GM23338 (cell line): ENCODE measurements at regions not wholly inside any gene's neighbourhood (a gene's known extent, or its start where the extent isn't known, plus 50 kb on each side); places are given as distances from the start of the nearest gene placed in this dataset.

Experiments used
- ATAC-seq: fragments of 200-7000 bp; cut with Tn5 transposase; 3 replicates; pipeline ENCODE4 v1.9.1; 2020
- DNase-seq: peaks from one replicate; pipeline ENCODE4 v3.0.0-alpha.2; 2015; ENCODE audit warnings: low spot score
- H2AFZ ChIP-seq: fragments of 200-600 bp; sonication (generic); 2 replicates; pipeline ENCODE4 v1.8.0; 2016; ENCODE audit warnings: antibody characterized with exemption, mild to moderate bottlenecking, moderate library complexity
- H3F3A ChIP-seq: fragments of 200-600 bp; sonication (generic); replicated peaks from 2 replicates; pipeline ENCODE4 v1.8.0; 2017; ENCODE audit warnings: antibody characterized with exemption, mixed run types, low read depth
- H3K27ac ChIP-seq: fragments of 200-600 bp; sonication (generic); 2 replicates; pipeline ENCODE4 v1.6.1; 2016; ENCODE audit warnings: low read depth
- H3K27me3 ChIP-seq: fragments of 200-600 bp; sonication (generic); 2 replicates; pipeline ENCODE4 v1.8.0; 2016; ENCODE audit warnings: mild to moderate bottlenecking, mixed run types, moderate library complexity; ENCODE audit not compliant: insufficient read depth
- H3K36me3 ChIP-seq: fragments of 200-600 bp; sonication (generic); 2 replicates; pipeline ENCODE4 v1.8.0; 2016; ENCODE audit warnings: mild to moderate bottlenecking; ENCODE audit not compliant: insufficient read depth
- H3K4me1 ChIP-seq: fragments of 200-600 bp; sonication (generic); 2 replicates; pipeline ENCODE4 v1.8.0; 2016; ENCODE audit warnings: mild to moderate bottlenecking, moderate library complexity; ENCODE audit not compliant: insufficient read depth
- H3K4me2 ChIP-seq: fragments of 200-600 bp; sonication (generic); 2 replicates; pipeline ENCODE4 v1.7.1; 2017; ENCODE audit warnings: mixed run types
- H3K4me3 ChIP-seq: fragments of 200-600 bp; sonication (generic); 2 replicates; pipeline ENCODE4 v1.6.1; 2016; ENCODE audit warnings: mixed run types
- H3K79me2 ChIP-seq: fragments of 200-600 bp; sonication (generic); replicated peaks from 2 replicates; pipeline ENCODE4 v1.8.0; 2017; ENCODE audit warnings: mild to moderate bottlenecking; ENCODE audit not compliant: insufficient read depth
- H3K9me2 ChIP-seq: fragments of 200-600 bp; sonication (generic); 2 replicates; pipeline ENCODE4 v1.8.0; 2017; ENCODE audit not compliant: insufficient read depth
- H4K20me1 ChIP-seq: fragments of 200-600 bp; sonication (generic); replicated peaks from 2 replicates; pipeline ENCODE4 v1.8.0; 2017; ENCODE audit warnings: mild to moderate bottlenecking; ENCODE audit not compliant: insufficient read depth
- H3K27ac Mint-ChIP-seq: 2 replicates; pipeline ENCODE4 v1.8.0; 2020; ENCODE audit warnings: inconsistent platforms, mild to moderate bottlenecking, moderate library complexity, mixed read lengths
- H3K27me3 Mint-ChIP-seq: 3 replicates; pipeline ENCODE4 v1.8.0; 2022; ENCODE audit warnings: low read depth, mild to moderate bottlenecking, moderate library complexity, mixed read lengths, inconsistent platforms; ENCODE audit not compliant: insufficient read depth, poor library complexity
- H3K36me3 Mint-ChIP-seq: 3 replicates; pipeline ENCODE4 v1.8.0; 2021; ENCODE audit warnings: low read depth, mild to moderate bottlenecking, inconsistent platforms, moderate library complexity, mixed read lengths
- H3K4me1 Mint-ChIP-seq: 3 replicates; pipeline ENCODE4 v1.8.0; 2020; ENCODE audit warnings: mild to moderate bottlenecking, inconsistent platforms, mixed read lengths
- H3K4me3 Mint-ChIP-seq: 3 replicates; pipeline ENCODE4 v1.8.0; 2021; ENCODE audit warnings: moderate library complexity, mild to moderate bottlenecking, inconsistent platforms, mixed read lengths
- H3K9me3 Mint-ChIP-seq: 3 replicates; pipeline ENCODE4 v1.8.0; 2020; ENCODE audit warnings: moderate library complexity, mild to moderate bottlenecking, inconsistent platforms, mixed read lengths
- CREB1 ChIP-seq: fragments of 250-450 bp; sonication (Bioruptor Pico); IDR thresholded peaks from 2 replicates; pipeline ENCODE4 v1.5.0; 2020; ENCODE audit warnings: low read depth, mild to moderate bottlenecking, moderate library complexity
- EZH2 ChIP-seq: fragments of 200-600 bp; sonication (generic); IDR thresholded peaks from one replicate; pipeline ENCODE4 v1.8.0; 2017; ENCODE audit warnings: antibody characterized with exemption, mild to moderate bottlenecking, low read depth; ENCODE audit not compliant: unreplicated experiment
- EZH2phosphoT487 ChIP-seq: fragments of 200-600 bp; sonication (generic); IDR thresholded peaks from one replicate; pipeline ENCODE4 v1.8.1; 2018; ENCODE audit warnings: antibody characterized with exemption; ENCODE audit not compliant: unreplicated experiment
- JUNB ChIP-seq: IDR thresholded peaks from one replicate; pipeline ENCODE4 v1.6.1; 2016; ENCODE audit warnings: antibody characterized with exemption; ENCODE audit not compliant: unreplicated experiment
- NANOG ChIP-seq: IDR thresholded peaks from 2 replicates; pipeline ENCODE4 v1.6.1; 2016; ENCODE audit warnings: antibody characterized with exemption, borderline replicate concordance
- POLR2AphosphoS5 ChIP-seq: IDR thresholded peaks from 2 replicates; pipeline ENCODE4 v1.6.1; 2016; ENCODE audit warnings: antibody characterized with exemption, low read depth
- STAT1 ChIP-seq: IDR thresholded peaks from one replicate; pipeline ENCODE4 v1.6.1; 2016; ENCODE audit warnings: antibody characterized with exemption; ENCODE audit not compliant: unreplicated experiment
- ZNF114 ChIP-seq: fragments of 250-450 bp; sonication (Bioruptor Pico); IDR thresholded peaks from 2 replicates; pipeline ENCODE4 v1.5.0; 2020; ENCODE audit warnings: mild to moderate bottlenecking, moderate library complexity
- ZNF331 ChIP-seq: fragments of 250-450 bp; sonication (Bioruptor Pico); IDR thresholded peaks from 2 replicates; pipeline ENCODE4 v1.5.0; 2020; ENCODE audit warnings: low read depth, mild to moderate bottlenecking, moderate library complexity
- TF ChIP-seq, protein P1 (sequence below): IDR thresholded peaks from 2 replicates; pipeline ENCODE4 v1.6.1; 2016; ENCODE audit warnings: antibody characterized with exemption
- TF ChIP-seq, protein P2 (sequence below): IDR thresholded peaks from one replicate; pipeline ENCODE4 v1.6.1; 2018; ENCODE audit warnings: antibody characterized with exemption; ENCODE audit not compliant: unreplicated experiment
- TF ChIP-seq, protein P3 (sequence below), 2 experiments: fragments of 200-600 bp in 1 of 2; sonication (generic) in 1 of 2; conservative IDR thresholded peaks; 2 replicates each; pipeline versions ENCODE4 v1.5.1 to v1.6.1; 2016 to 2017; ENCODE audit warnings: antibody characterized with exemption in 2 of 2, low read depth in 2 of 2, mild to moderate bottlenecking in 2 of 2, moderate library complexity in 1 of 2
- TF ChIP-seq, protein P4 (sequence below): fragments of 250-450 bp; sonication (Bioruptor Pico); IDR thresholded peaks from 2 replicates; pipeline ENCODE4 v1.5.0; 2020; ENCODE audit warnings: mild to moderate bottlenecking, moderate library complexity

DNA sequence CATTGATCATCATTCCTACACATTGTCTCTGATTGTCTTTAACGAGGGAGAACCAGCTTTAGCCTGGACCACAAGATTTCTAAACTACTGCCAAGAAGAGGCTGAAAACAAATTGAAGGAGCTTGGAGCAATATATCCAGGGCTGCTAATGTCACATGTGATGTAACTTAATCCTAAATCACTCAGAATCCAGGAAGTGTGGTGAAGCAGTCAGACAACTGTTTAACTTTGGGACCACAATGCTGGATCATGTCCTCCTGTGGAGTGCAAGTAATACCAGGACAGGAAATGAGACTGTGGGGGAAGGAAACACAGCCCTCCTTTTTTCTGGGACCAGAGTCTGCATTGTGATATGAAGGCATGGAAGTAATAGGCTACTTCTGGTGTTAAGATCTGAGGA, 430.2 kb downstream of the KCTD12 start:
- no peak overlapping the region for H3K27ac ChIP-seq
- H3K27ac Mint-ChIP-seq: no peak overlapping the region
- H3K9me2 ChIP-seq: no peaks in the 10 kb centered on the region
- H2AFZ ChIP-seq: peak overlapping the region; percentile 68
- no peak for DNase-seq
- H3K4me1 ChIP-seq: no peaks in the 10 kb centered on the region
- no peak for ATAC-seq
- no peaks in the 10 kb centered on the region for H3F3A ChIP-seq
- no peaks in the 10 kb centered on the region for H3K27me3 ChIP-seq
- TF ChIP-seq JUNB (no peak), CREB1 (no peak), EZH2phosphoT487 (no peak), EZH2 (no peak), ZNF114 (CRISPR knock-in tag) (no peak), NANOG (no peak), POLR2AphosphoS5 (no peak), ZNF331 (CRISPR knock-in tag) (no peak), STAT1 (no peak)
- TF ChIP-seq, protein P1, sequence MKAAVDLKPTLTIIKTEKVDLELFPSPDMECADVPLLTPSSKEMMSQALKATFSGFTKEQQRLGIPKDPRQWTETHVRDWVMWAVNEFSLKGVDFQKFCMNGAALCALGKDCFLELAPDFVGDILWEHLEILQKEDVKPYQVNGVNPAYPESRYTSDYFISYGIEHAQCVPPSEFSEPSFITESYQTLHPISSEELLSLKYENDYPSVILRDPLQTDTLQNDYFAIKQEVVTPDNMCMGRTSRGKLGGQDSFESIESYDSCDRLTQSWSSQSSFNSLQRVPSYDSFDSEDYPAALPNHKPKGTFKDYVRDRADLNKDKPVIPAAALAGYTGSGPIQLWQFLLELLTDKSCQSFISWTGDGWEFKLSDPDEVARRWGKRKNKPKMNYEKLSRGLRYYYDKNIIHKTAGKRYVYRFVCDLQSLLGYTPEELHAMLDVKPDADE: no peak
- TF ChIP-seq, protein P2, sequence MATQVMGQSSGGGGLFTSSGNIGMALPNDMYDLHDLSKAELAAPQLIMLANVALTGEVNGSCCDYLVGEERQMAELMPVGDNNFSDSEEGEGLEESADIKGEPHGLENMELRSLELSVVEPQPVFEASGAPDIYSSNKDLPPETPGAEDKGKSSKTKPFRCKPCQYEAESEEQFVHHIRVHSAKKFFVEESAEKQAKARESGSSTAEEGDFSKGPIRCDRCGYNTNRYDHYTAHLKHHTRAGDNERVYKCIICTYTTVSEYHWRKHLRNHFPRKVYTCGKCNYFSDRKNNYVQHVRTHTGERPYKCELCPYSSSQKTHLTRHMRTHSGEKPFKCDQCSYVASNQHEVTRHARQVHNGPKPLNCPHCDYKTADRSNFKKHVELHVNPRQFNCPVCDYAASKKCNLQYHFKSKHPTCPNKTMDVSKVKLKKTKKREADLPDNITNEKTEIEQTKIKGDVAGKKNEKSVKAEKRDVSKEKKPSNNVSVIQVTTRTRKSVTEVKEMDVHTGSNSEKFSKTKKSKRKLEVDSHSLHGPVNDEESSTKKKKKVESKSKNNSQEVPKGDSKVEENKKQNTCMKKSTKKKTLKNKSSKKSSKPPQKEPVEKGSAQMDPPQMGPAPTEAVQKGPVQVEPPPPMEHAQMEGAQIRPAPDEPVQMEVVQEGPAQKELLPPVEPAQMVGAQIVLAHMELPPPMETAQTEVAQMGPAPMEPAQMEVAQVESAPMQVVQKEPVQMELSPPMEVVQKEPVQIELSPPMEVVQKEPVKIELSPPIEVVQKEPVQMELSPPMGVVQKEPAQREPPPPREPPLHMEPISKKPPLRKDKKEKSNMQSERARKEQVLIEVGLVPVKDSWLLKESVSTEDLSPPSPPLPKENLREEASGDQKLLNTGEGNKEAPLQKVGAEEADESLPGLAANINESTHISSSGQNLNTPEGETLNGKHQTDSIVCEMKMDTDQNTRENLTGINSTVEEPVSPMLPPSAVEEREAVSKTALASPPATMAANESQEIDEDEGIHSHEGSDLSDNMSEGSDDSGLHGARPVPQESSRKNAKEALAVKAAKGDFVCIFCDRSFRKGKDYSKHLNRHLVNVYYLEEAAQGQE: no peak
- TF ChIP-seq, protein P3, sequence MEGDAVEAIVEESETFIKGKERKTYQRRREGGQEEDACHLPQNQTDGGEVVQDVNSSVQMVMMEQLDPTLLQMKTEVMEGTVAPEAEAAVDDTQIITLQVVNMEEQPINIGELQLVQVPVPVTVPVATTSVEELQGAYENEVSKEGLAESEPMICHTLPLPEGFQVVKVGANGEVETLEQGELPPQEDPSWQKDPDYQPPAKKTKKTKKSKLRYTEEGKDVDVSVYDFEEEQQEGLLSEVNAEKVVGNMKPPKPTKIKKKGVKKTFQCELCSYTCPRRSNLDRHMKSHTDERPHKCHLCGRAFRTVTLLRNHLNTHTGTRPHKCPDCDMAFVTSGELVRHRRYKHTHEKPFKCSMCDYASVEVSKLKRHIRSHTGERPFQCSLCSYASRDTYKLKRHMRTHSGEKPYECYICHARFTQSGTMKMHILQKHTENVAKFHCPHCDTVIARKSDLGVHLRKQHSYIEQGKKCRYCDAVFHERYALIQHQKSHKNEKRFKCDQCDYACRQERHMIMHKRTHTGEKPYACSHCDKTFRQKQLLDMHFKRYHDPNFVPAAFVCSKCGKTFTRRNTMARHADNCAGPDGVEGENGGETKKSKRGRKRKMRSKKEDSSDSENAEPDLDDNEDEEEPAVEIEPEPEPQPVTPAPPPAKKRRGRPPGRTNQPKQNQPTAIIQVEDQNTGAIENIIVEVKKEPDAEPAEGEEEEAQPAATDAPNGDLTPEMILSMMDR (conservative IDR thresholded peaks at IDR 0.05; ENCODE audit: low read depth in 2 of 2): no peak
- TF ChIP-seq, protein P4, sequence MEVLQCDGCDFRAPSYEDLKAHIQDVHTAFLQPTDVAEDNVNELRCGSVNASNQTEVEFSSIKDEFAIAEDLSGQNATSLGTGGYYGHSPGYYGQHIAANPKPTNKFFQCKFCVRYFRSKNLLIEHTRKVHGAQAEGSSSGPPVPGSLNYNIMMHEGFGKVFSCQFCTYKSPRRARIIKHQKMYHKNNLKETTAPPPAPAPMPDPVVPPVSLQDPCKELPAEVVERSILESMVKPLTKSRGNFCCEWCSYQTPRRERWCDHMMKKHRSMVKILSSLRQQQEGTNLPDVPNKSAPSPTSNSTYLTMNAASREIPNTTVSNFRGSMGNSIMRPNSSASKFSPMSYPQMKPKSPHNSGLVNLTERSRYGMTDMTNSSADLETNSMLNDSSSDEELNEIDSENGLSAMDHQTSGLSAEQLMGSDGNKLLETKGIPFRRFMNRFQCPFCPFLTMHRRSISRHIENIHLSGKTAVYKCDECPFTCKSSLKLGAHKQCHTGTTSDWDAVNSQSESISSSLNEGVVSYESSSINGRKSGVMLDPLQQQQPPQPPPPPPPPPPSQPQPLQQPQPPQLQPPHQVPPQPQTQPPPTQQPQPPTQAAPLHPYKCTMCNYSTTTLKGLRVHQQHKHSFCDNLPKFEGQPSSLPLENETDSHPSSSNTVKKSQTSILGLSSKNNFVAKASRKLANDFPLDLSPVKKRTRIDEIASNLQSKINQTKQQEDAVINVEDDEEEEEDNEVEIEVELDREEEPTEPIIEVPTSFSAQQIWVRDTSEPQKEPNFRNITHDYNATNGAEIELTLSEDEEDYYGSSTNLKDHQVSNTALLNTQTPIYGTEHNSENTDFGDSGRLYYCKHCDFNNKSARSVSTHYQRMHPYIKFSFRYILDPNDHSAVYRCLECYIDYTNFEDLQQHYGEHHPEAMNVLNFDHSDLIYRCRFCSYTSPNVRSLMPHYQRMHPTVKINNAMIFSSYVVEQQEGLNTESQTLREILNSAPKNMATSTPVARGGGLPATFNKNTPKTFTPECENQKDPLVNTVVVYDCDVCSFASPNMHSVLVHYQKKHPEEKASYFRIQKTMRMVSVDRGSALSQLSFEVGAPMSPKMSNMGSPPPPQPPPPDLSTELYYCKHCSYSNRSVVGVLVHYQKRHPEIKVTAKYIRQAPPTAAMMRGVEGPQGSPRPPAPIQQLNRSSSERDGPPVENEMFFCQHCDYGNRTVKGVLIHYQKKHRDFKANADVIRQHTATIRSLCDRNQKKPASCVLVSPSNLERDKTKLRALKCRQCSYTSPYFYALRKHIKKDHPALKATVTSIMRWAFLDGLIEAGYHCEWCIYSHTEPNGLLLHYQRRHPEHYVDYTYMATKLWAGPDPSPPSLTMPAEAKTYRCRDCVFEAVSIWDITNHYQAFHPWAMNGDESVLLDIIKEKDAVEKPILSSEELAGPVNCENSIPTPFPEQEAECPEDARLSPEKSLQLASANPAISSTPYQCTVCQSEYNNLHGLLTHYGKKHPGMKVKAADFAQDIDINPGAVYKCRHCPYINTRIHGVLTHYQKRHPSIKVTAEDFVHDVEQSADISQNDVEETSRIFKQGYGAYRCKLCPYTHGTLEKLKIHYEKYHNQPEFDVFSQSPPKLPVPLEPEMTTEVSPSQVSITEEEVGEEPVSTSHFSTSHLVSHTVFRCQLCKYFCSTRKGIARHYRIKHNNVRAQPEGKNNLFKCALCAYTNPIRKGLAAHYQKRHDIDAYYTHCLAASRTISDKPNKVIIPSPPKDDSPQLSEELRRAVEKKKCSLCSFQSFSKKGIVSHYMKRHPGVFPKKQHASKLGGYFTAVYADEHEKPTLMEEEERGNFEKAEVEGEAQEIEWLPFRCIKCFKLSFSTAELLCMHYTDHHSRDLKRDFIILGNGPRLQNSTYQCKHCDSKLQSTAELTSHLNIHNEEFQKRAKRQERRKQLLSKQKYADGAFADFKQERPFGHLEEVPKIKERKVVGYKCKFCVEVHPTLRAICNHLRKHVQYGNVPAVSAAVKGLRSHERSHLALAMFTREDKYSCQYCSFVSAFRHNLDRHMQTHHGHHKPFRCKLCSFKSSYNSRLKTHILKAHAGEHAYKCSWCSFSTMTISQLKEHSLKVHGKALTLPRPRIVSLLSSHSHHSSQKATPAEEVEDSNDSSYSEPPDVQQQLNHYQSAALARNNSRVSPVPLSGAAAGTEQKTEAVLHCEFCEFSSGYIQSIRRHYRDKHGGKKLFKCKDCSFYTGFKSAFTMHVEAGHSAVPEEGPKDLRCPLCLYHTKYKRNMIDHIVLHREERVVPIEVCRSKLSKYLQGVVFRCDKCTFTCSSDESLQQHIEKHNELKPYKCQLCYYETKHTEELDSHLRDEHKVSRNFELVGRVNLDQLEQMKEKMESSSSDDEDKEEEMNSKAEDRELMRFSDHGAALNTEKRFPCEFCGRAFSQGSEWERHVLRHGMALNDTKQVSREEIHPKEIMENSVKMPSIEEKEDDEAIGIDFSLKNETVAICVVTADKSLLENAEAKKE (CRISPR knock-in tag): no peak
- H3K4me1 Mint-ChIP-seq: no peaks in the 10 kb centered on the region
- H3K9me3 Mint-ChIP-seq: peaks cover 23% of the 10 kb centered on the region; the same call in 2 of the 3 replicates
- H3K36me3 ChIP-seq: 0 out of 2 replicates have a peak, but pooled peaks cover 5% of the 10 kb centered on the region
- no peak overlapping the region for H3K4me2 ChIP-seq
- no peak overlapping the region for H3K4me3 Mint-ChIP-seq
- no peaks in the 10 kb centered on the region for H3K79me2 ChIP-seq
- H3K27me3 Mint-ChIP-seq: peaks cover 1% of the 10 kb centered on the region
- H4K20me1 ChIP-seq: no peaks in the 10 kb centered on the region
- H3K4me3 ChIP-seq: no peak overlapping the region
- peaks cover 12% of the 10 kb centered on the region; the same call in 2 of the 3 replicates for H3K36me3 Mint-ChIP-seq
